HG03159 (cell line): ENCODE measurements at regions not wholly inside any gene's neighbourhood (a gene's known extent, or its start where the extent isn't known, plus 50 kb on each side); places are given as distances from the start of the nearest gene placed in this dataset.
"Not testable (repeated sequence)": the region's sequence is repeated elsewhere in the genome, so short reads cannot be mapped to it uniquely, and the experiment has no call there.

Experiments used
- ATAC-seq: cut with Tn5 transposase; IDR thresholded peaks from one replicate; pipeline ENCODE4 v1.9.1; 2021; ENCODE audit warnings: mild to moderate bottlenecking, moderate library complexity; ENCODE audit not compliant: unreplicated experiment

DNA sequence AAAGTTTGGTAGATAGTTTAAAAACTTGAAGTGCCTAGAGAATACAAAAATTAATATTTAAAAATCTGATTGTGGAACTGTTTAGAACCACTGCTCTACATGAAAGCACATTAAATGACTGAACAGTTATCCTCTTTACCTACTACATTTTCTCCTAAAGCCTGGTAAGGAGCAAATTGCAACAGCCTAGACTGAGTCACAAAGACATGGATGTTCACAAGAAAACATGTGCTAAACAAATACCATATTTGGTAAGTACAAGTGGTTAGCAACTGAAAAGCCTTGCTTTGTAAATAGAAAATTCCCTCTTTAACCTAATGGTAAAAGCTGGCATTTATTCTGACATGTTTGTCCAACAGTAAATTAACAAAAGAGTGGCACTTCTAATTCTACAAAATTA, 203.1 kb downstream of the FBXO8 start:
- no peak for ATAC-seq

- ATAC-seq, result no peak
Measured at GRCh38 chr4:174071595-174071994, 211.9 kb downstream of the FBXO8 start.

DNA sequence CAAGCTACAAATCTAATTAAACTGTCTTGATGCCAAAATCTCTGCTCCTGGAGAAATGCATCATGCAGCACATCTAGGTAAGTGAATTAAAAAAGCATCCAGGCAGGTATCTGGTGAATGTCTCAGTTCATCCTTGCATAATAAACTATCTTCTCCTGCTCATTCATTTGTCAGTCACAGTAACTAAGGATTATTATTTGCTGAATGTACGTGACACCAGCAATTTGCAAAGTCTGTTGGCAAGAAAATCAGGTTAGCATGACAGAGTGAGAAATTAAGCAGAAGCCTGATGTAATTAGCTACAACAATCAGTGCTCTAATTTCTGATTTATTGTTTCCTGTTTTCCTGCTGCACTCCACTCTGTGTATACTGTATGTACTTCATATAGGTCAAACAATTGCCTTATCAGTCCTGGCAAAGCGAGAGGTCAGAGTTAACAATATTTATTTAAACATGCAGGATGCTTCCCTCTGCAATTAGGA, 213.6 kb downstream of the FBXO8 start:
- ATAC-seq, result no peak

GRCh38 chr4:174066611-174067205, 216.8 kb downstream of the FBXO8 start:
- ATAC-seq, result no peak

DNA sequence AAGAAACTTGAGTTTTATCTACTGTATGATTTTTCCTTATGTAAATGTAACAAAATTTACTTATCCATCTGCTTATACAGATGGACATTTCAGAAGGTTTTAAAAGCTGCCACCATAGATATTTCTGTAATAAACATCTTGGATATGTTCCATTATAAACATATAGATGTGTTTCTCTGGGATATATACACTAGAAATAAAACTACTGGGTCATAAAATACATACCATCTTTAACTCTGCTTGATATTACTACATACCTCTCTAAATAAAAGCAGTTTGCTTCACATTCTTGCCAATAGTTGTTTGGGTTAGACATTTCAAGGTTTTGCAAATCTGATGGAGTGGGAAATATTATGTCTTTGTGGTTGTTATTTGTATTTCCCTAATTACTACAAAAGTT, 220.6 kb downstream of the FBXO8 start:
- ATAC-seq, result no peak

DNA sequence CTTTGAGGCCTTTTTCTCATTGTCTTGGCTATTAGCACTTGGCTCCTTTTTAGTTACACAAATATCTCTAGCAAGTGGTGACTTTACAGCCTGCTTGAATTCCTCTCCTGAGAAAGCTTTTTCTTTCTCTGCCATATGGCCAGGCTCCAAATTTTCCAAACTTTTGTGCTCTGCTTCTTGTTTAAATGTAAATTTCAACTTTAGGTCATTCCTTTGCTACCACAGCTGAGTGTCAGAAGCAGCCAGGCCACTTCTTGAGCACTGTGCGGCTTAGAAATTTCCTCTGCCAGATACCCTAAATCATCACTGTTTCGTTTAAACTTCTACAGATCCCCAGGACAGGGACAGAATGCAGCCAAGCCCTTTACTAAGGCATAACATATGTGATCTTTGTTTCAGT, 222.4 kb downstream of the FBXO8 start:
- no peak for ATAC-seq

DNA sequence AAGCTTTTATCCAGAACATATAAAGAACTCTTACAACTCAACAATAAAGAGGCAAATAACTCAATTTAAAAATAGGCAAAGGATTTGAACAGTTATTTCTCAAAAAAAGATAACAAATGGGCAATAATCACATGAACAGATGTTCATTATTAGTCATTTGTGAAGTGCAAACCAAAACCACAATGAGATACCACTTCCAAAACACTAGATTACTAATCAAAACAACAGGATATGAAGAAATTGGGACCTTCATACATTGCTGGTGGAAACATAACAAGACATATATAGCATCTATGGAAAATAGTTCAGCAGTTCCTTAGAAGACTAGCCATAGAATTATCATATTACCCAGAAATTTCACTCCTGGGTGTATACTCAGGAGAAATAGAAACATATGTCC, 224.6 kb downstream of the FBXO8 start:
- peak; percentile 61 for ATAC-seq

- ATAC-seq, result no peak
Measured at GRCh38 chr4:174056959-174057358, 226.5 kb downstream of the FBXO8 start.

- ATAC-seq, result no peak
Measured at GRCh38 chr4:174055344-174055743, 228.1 kb downstream of the FBXO8 start.

GRCh38 chr4:174053895-174054294, 229.6 kb downstream of the FBXO8 start:
- no peak for ATAC-seq

- ATAC-seq, result no peak
Measured at GRCh38 chr4:174047363-174047762, 236.1 kb downstream of the FBXO8 start.

GRCh38 chr4:174045829-174046228, 237.6 kb downstream of the FBXO8 start:
- ATAC-seq, result not testable (repeated sequence)

DNA sequence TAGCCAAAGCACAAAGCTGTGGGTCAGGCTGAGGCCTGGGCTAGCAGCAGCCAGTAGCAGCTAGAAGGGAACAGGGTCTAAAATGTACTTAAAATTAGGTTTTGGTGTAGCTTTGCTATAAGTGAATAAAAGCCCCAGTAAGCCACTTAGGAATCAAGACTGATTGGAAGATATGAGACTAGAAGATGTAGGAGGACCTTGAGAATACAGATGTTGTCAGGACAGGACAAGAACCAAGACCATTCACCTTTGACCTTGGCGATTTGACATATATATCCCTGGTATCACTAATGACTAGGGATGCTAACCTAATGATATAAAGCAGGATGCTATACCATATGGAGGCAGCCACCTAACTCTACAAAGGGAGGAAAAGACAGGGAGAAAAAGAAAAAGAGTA, 238.1 kb downstream of the FBXO8 start:
- ATAC-seq, result no peak

- no peak for ATAC-seq
Measured at GRCh38 chr4:174041555-174042105, 241.8 kb downstream of the FBXO8 start.

DNA sequence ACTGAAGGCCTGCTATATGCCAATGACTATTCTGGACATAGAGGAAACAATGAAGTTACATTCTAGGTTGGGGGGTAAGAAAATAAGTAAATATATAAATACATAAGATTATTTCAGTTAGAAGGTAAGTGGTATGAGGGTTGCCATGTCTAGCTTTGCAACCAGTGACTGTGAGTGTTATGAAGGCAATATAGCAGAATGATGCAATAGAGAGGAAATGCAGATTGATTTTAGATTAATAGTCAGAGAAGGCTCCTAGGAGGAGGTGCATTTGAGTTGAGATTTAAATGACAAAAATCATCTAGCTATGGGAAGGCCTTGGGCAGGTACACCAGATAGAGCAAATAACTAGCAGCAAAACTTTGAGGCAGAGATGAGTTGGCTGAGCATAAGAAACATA, 243.2 kb downstream of the FBXO8 start:
- ATAC-seq, result no peak

DNA sequence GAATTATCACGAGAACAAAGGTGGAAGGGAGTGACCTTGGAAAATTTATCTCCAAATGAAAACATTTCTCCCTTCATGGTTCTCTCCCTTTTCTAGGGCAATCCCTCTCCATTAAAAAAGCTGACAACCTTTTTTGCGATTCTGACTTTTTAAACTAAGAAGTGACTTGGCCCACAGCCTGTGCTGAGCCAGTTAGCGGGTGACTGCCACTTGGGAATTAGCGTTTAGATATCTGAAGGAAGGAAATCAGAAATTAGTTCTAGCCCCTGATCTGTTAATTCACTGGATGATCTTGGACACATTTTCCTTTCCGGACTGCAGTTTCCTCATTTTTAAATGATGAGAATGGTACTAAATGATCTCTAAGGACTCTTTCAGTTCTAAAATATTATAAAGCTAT, 245.0 kb downstream of the FBXO8 start:
- no peak for ATAC-seq

GRCh38 chr4:174037631-174038030, 245.8 kb downstream of the FBXO8 start:
- no peak for ATAC-seq

- ATAC-seq, result no peak
Measured at GRCh38 chr4:174037049-174037448, 246.4 kb downstream of the FBXO8 start.

DNA sequence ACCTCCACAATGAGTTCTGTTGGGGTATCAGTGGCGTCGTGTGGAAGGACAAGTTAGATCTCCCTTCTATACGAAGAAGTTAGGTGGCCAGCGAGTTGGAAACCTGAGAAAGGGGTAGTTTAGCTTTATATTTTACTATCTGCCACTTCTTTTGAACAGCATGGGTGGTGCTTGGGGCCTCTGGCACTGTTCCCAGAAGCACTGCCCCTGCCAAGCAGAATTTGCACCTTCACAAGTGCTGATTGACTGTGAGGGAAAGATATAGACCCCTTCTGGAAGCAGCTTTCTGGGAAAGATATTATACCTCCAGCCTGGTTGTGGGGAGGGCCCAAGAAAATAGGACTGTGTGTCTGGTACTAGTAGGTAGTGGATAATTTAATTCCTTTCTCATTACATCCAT, 246.9 kb downstream of the FBXO8 start:
- ATAC-seq, result no peak

GRCh38 chr4:174036111-174036510, 247.4 kb downstream of the FBXO8 start:
- no peak for ATAC-seq

GRCh38 chr4:174023641-174024040, 259.8 kb downstream of the FBXO8 start:
- ATAC-seq, result no peak

DNA sequence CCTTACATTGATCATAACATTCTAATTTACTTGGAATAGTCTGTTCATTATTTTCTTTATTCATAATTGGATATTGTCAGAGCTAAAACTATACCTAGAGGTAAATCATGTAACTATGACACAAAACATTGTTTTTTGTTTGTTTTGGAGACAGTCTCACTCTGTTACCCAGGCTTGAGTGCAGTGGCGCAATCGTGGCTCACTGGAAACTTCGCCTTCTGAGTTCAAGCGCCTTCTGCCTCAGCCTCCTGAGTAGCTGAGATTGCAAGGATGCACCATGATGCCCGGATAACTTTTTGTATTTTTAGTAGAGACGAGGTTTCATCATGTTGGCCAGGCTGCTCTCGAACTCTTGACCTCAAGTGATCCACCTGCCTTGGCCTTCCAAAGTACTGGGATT, 265.2 kb downstream of the FBXO8 start:
- ATAC-seq, result no peak

DNA sequence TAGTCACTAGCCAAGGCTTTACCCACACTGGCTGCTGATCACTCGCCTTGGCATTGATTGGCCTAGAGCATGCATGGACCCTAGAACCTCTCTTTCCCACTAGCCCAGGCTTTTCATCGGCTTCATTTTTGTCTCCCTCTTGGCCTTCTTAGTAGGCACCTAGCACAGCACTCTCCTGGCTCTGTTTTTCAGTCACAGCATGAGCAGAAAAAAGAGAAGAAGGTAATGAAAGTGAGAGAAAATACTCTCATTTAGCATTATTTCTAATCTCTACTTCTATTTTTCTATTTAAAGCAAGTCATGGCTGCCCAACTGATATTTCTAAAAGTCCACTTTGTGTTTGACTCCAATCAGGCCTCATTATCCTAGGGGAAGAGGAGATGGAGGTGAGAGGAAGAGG, 267.2 kb downstream of the FBXO8 start:
- ATAC-seq, result no peak
